Caco-2 (cell line): ENCODE measurements at regions not wholly inside any gene's neighbourhood (a gene's known extent, or its start where the extent isn't known, plus 50 kb on each side); places are given as distances from the start of the nearest gene placed in this dataset.
"Not testable (repeated sequence)": the region's sequence is repeated elsewhere in the genome, so short reads cannot be mapped to it uniquely, and the experiment has no call there.

Experiments used
- BruUV-seq: library from RNA; stranded (reverse); fragments of 400-500 nt; replicated peaks from 2 replicates; lab custom pipeline; 2021; lab: Mats Ljungman, UMichigan
- CTCF ChIA-PET: fragments of 300-600 bp; sonication (Branson Sonifier 250); formaldehyde crosslinking; loops from one replicate; lab custom pipeline; 2022; ENCODE audit warnings: antibody characterized with exemption; lab: Charles Lee
- POLR2A ChIA-PET: fragments of 300-600 bp; sonication (Branson Sonifier 250); formaldehyde crosslinking; loops from one replicate; lab custom pipeline; 2022; ENCODE audit warnings: antibody characterized with exemption; lab: Charles Lee
- DNase-seq, 2 experiments: peaks; one replicate each; pipeline versions ENCODE4 v3.0.0 to v3.0.0-alpha.2; 2020 to 2022
- H3K27me3 ChIP-seq: replicated peaks from 2 replicates; pipeline ENCODE4 v1.6.0; 2011; ENCODE audit warnings: low read length; ENCODE audit not compliant: control insufficient read depth, insufficient read depth
- H3K36me3 ChIP-seq: 2 replicates; pipeline ENCODE4 v1.5.1; 2011; ENCODE audit warnings: low read length; ENCODE audit not compliant: control insufficient read depth, insufficient read depth
- H3K4me1 ChIP-seq: fragments of 250-450 bp; sonication (Bioruptor Pico); 2 replicates; pipeline ENCODE4 v1.5.1; 2020; ENCODE audit warnings: mild to moderate bottlenecking
- H3K4me3 ChIP-seq: 2 replicates; pipeline ENCODE4 v1.5.1; 2011; ENCODE audit warnings: low read depth, mild to moderate bottlenecking, control low read depth, low read length
- H3K9me3 ChIP-seq: fragments of 250-450 bp; sonication (Bioruptor Pico); 2 replicates; pipeline ENCODE4 v1.5.1; 2020; ENCODE audit warnings: mild to moderate bottlenecking, moderate library complexity
- H3K27ac Mint-ChIP-seq: one replicate; pipeline ENCODE4 v1.8.0; 2022; ENCODE audit warnings: mixed read lengths; ENCODE audit not compliant: unreplicated experiment
- H3K27me3 Mint-ChIP-seq: one replicate; pipeline ENCODE4 v1.8.0; 2022; ENCODE audit warnings: mixed read lengths; ENCODE audit not compliant: insufficient read depth, unreplicated experiment
- H3K36me3 Mint-ChIP-seq: one replicate; pipeline ENCODE4 v1.8.0; 2022; ENCODE audit warnings: mild to moderate bottlenecking, mixed read lengths; ENCODE audit not compliant: insufficient read depth, unreplicated experiment
- H3K4me1 Mint-ChIP-seq: one replicate; pipeline ENCODE4 v1.8.0; 2022; ENCODE audit warnings: low read depth, mixed read lengths; ENCODE audit not compliant: unreplicated experiment
- H3K4me3 Mint-ChIP-seq: one replicate; pipeline ENCODE4 v1.8.0; 2022; ENCODE audit warnings: mild to moderate bottlenecking, moderate library complexity, mixed read lengths; ENCODE audit not compliant: unreplicated experiment
- H3K9me3 Mint-ChIP-seq: one replicate; pipeline ENCODE4 v1.8.0; 2022; ENCODE audit warnings: mixed read lengths; ENCODE audit not compliant: unreplicated experiment
- CTCF ChIP-seq, 2 experiments: fragments of 200-600 bp in 1 of 2; IDR thresholded peaks; 1 replicate in 1 of 2; 2 replicates in 1 of 2; pipeline versions ENCODE4 v1.5.1 to v1.8.0; 2011 to 2022; ENCODE audit warnings: antibody characterized with exemption in 1 of 2, control low read depth in 1 of 2, inconsistent platforms in 1 of 2, low read depth in 1 of 2, low read length in 1 of 2, mild to moderate bottlenecking in 1 of 2, moderate library complexity in 1 of 2; ENCODE audit not compliant: insufficient read depth in 1 of 2, severe bottlenecking in 1 of 2, unreplicated experiment in 1 of 2
- intact Hi-C: fragments of 100-400 bp; cut with micrococcal nuclease; formaldehyde crosslinking; loops from one replicate; pipeline ENCODE4 v1.10.0; 2022; ENCODE audit not compliant: unreplicated experiment

DNA sequence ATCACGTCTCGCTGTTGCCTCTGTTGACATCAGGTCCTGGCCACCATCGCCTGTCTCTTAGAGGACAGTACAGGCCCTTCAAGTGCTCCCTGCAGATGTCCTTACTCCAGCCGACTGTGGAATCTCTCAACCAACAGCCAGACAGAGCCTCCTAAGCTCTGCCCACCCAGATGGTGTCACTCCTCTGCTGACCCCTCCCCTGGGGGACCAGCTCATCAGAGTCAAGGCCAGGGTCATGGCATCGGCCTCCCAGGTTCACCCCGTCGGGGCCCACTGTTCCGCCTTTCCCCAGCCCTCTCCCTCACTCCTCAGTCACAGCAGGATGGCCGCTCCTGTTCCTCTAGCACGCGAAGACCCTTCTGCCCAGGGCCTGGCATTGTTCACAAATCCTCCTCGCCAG, 157.3 kb upstream of the TMEM132C start:
- CTCF ChIA-PET: no interaction called here
- no TSS peak for BruUV-seq
- Mint-ChIP-seq H3K4me3 (no peak overlapping the region), H3K27ac (no peak overlapping the region), H3K4me1 (no peaks in the 10 kb centered on the region), H3K36me3 (no peaks in the 10 kb centered on the region), H3K27me3 (no peaks in the 10 kb centered on the region), H3K9me3 (peaks cover 10% of the 10 kb centered on the region)
- intact Hi-C loops: no loop called here
- H3K4me3 ChIP-seq: no peak overlapping the region
- no peak for DNase-seq
- H3K36me3 ChIP-seq: no peaks in the 10 kb centered on the region
- no peaks in the 10 kb centered on the region for H3K27me3 ChIP-seq
- H3K4me1 ChIP-seq: no peaks in the 10 kb centered on the region
- no peak for TF ChIP-seq CTCF (IDR thresholded peaks at IDR 0.05; ENCODE audit: insufficient read depth in 1 of 2, low read depth in 1 of 2, low read length in 1 of 2, severe bottlenecking in 1 of 2, unreplicated experiment in 1 of 2)
- POLR2A ChIA-PET: no interaction called here
- no peaks in the 10 kb centered on the region for H3K9me3 ChIP-seq

DNA sequence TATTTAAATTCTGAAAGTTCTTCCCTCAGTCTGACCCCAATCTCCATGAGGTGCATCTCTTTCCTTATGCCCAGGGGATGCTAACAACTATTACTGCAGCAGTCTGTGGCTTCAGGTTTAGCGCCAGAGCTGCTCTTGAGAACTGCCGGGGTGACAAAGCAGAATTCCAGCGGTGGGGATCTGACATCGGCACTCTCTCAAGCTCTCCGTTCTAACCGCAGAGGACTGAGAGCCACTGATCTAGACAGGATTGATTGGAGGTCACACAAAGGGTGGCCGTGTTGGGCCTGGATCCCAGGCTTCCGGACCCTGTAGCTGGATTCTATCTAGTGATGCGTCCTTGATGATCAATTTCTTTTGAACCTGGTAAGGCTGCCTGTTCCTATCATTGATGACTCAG, 155.6 kb upstream of the TMEM132C start:
- intact Hi-C loops: no loop called here
- no TSS peak for BruUV-seq
- H3K9me3 Mint-ChIP-seq: peaks cover 10% of the 10 kb centered on the region

DNA sequence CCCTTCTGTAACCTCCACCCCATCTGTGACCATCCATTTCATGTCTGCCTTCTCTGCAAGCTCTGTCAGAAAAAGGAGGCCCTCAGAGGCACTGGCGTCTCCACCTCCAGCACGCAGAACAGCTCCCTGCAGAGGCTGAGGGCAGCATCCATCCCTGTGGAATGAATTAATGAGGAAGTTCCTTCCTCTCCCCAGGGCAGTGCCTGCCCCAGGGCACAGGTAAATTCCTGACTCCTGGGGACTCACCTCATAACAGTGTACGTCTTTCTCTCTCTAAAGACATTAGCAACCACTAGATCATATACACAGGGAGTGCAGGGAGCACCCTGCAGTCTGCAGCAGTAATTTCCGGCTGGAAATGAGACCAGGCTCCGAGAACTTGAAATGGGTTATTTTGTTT, 155.0 kb upstream of the TMEM132C start:
- Histone ChIP-seq H3K4me1 (no peaks in the 10 kb centered on the region), H3K36me3 (no peaks in the 10 kb centered on the region), H3K27me3 (no peaks in the 10 kb centered on the region), H3K4me3 (no peak overlapping the region), H3K9me3 (no peaks in the 10 kb centered on the region)
- no peak for TF ChIP-seq CTCF (IDR thresholded peaks at IDR 0.05; ENCODE audit: insufficient read depth in 1 of 2, low read depth in 1 of 2, low read length in 1 of 2, severe bottlenecking in 1 of 2, unreplicated experiment in 1 of 2)
- Mint-ChIP-seq H3K27me3 (no peaks in the 10 kb centered on the region), H3K4me1 (no peaks in the 10 kb centered on the region), H3K4me3 (no peak overlapping the region), H3K36me3 (no peaks in the 10 kb centered on the region), H3K27ac (no peak overlapping the region), H3K9me3 (peaks cover 10% of the 10 kb centered on the region)
- no TSS peak for BruUV-seq
- intact Hi-C loops: no loop called here
- DNase-seq: no peak
- ChIA-PET POLR2A (no interaction called here), CTCF (no interaction called here)

More for the DNA sequence above, 155.6 kb upstream of the TMEM132C start:
- H3K4me3 ChIP-seq: no peak overlapping the region
- ChIA-PET CTCF (no interaction called here), POLR2A (no interaction called here)
- no peaks in the 10 kb centered on the region for H3K27me3 ChIP-seq
- Mint-ChIP-seq H3K36me3 (no peaks in the 10 kb centered on the region), H3K4me1 (no peaks in the 10 kb centered on the region), H3K27ac (no peak overlapping the region), H3K4me3 (no peak overlapping the region), H3K27me3 (no peaks in the 10 kb centered on the region)
- DNase-seq: no peak
- TF ChIP-seq CTCF (IDR thresholded peaks at IDR 0.05; ENCODE audit: insufficient read depth in 1 of 2, low read depth in 1 of 2, low read length in 1 of 2, severe bottlenecking in 1 of 2, unreplicated experiment in 1 of 2): no peak
- no peaks in the 10 kb centered on the region for H3K4me1 ChIP-seq
- no peaks in the 10 kb centered on the region for H3K36me3 ChIP-seq
- no peaks in the 10 kb centered on the region for H3K9me3 ChIP-seq

GRCh38 chr12:128113250-128113649, 153.7 kb upstream of the TMEM132C start:
- H3K4me1 Mint-ChIP-seq, H3K4me1 ChIP-seq, BruUV-seq, CTCF ChIA-PET, H3K27me3 Mint-ChIP-seq, intact Hi-C loops, H3K27me3 ChIP-seq, H3K27ac Mint-ChIP-seq, H3K36me3 ChIP-seq, POLR2A ChIA-PET, DNase-seq, H3K9me3 ChIP-seq, H3K4me3 ChIP-seq, H3K36me3 Mint-ChIP-seq, H3K4me3 Mint-ChIP-seq: not testable (repeated sequence)
- peaks cover 10% of the 10 kb centered on the region for H3K9me3 Mint-ChIP-seq
